ENCODE measurements at regions not wholly inside any gene's neighbourhood (a gene's known extent, or its start where the extent isn't known, plus 50 kb on each side); places are given as distances from the start of the nearest gene placed in this dataset.

- H3K4me2 ChIP-seq (ENCODE audit: low read depth, low read length): no peak overlapping the region
- DNase-seq (no peak), ATAC-seq (ENCODE audit: low read depth) (no peak)
- H3K79me1 ChIP-seq (ENCODE audit: low read depth in 1 of 2, low read length in 2 of 2): no peaks in the 10 kb centered on the region
- intact Hi-C loops (cut with micrococcal nuclease): no loop called here
- H3K36me3 ChIP-seq (ENCODE audit: control insufficient read depth, insufficient read depth, low read length): no peaks in the 10 kb centered on the region
- no peak overlapping the region for H4K8ac ChIP-seq (ENCODE audit: low read depth in 2 of 2, low read length in 2 of 2)
- no peak overlapping the region for H2BK120ac ChIP-seq (ENCODE audit: low read depth, low read length)
- H3K4ac ChIP-seq (ENCODE audit: low read depth, low read length): no peak overlapping the region
- no peak overlapping the region for H3K14ac ChIP-seq (replicated peaks; ENCODE audit: low read depth, low read length)
- H3K27me3 ChIP-seq (ENCODE audit: control insufficient read depth, insufficient read depth, low read length): no peaks in the 10 kb centered on the region
- no peak overlapping the region for H3K18ac ChIP-seq (ENCODE audit: low read depth, low read length)
- H2BK15ac ChIP-seq (ENCODE audit: low read depth, low read length): no peak overlapping the region
- H3K4me1 ChIP-seq (ENCODE audit: control insufficient read depth, insufficient read depth, low read length): no peaks in the 10 kb centered on the region
- no CpG with 5 or more reads among the region's 2 CpGs for WGBS, 2 experiments (ENCODE audit: extremely low coverage in 2 of 2, insufficient read length in 1 of 2)
- no peak overlapping the region for H2AK5ac ChIP-seq (ENCODE audit: low read depth, low read length)
- H2BK20ac ChIP-seq (ENCODE audit: low read depth, low read length): no peak overlapping the region
- TF ChIP-seq CHD1 (IDR thresholded peaks at IDR 0.05; ENCODE audit: low read depth, low read length) (no peak), SMC3 (IDR thresholded peaks at IDR 0.05; ENCODE audit: low read depth, low read length) (no peak), USF2 (IDR thresholded peaks at IDR 0.05; ENCODE audit: low read depth, low read length) (no peak), RFX5 (IDR thresholded peaks at IDR 0.05; ENCODE audit: low read depth, low read length) (no peak), ELK1 (IDR thresholded peaks at IDR 0.05; ENCODE audit: borderline replicate concordance, low read depth, low read length) (no peak), POLR2A (IDR thresholded peaks at IDR 0.05; ENCODE audit: low read depth, low read length) (no peak), MAZ (IDR thresholded peaks at IDR 0.05; ENCODE audit: borderline replicate concordance, low read depth, low read length) (no peak), MAFK (IDR thresholded peaks at IDR 0.05; ENCODE audit: low read depth, low read length) (no peak), RAD21 (IDR thresholded peaks at IDR 0.05; ENCODE audit: low read length) (no peak), CEBPB (IDR thresholded peaks at IDR 0.05; ENCODE audit: low read depth, low read length) (no peak), MXI1 (IDR thresholded peaks at IDR 0.05; ENCODE audit: borderline replicate concordance, low read depth, low read length) (no peak), CTCF (conservative IDR thresholded peaks at IDR 0.05; ENCODE audit: low read depth, low read length) (no peak), NFE2L2 (IDR thresholded peaks at IDR 0.05; ENCODE audit: low read depth, low read length) (no peak), RCOR1 (IDR thresholded peaks at IDR 0.05; ENCODE audit: insufficient replicate concordance, low read length) (no peak)
- no peak overlapping the region for H2AFZ ChIP-seq (replicated peaks; ENCODE audit: low read length, poor library complexity)
- no peak overlapping the region for H3K27ac ChIP-seq (ENCODE audit: insufficient read depth, low read length)
- no peak overlapping the region for H2AK9ac ChIP-seq (replicated peaks; ENCODE audit: low read depth, low read length, poor library complexity)
- in situ Hi-C loops (cut with MboI; ENCODE audit: low sequenced_read_pairs): no loop called here
- CTCF ChIA-PET: no interaction called here
- H3K4me3 ChIP-seq (ENCODE audit: insufficient read depth, low read depth, low read length): no peak overlapping the region
- no peak overlapping the region for H3K56ac ChIP-seq (ENCODE audit: extremely low read depth, insufficient read depth, low read length)
- H3K9me1 ChIP-seq (ENCODE audit: insufficient read depth, low read length): no peaks in the 10 kb centered on the region
- POLR2A ChIA-PET (ENCODE audit: unreplicated experiment): no interaction called here
- dilution Hi-C loops (cut with HindIII; ENCODE audit: low sequenced_read_pairs, unreplicated experiment): no loop called here
- H4K91ac ChIP-seq (ENCODE audit: insufficient read depth, low read depth, low read length): no peak overlapping the region
- H4K5ac ChIP-seq (ENCODE audit: low read depth, low read length): no peak overlapping the region
- no TSS peak for BruUV-seq (replicated peaks)
- H4K20me1 ChIP-seq (ENCODE audit: insufficient read depth, low read length): no peaks in the 10 kb centered on the region
- H3K9me3 ChIP-seq (ENCODE audit: control insufficient read depth, insufficient read depth, low read length): peaks cover 3% of the 10 kb centered on the region; the same call in 1 of the 2 replicates
- H2BK5ac ChIP-seq (ENCODE audit: low read depth, low read length, poor library complexity, severe bottlenecking): no peak overlapping the region
- H3K23ac ChIP-seq (ENCODE audit: low read depth, low read length): no peak overlapping the region
- H3K9ac ChIP-seq (ENCODE audit: low read depth, low read length): no peak overlapping the region
Observed at GRCh38 chr5:104071887-104072286, 509.3 kb upstream of the NUDT12 start.

All from IMR-90 (cell line).